NT2/D1 (cell line): ENCODE measurements at regions not wholly inside any gene's neighbourhood (a gene's known extent, or its start where the extent isn't known, plus 50 kb on each side); places are given as distances from the start of the nearest gene placed in this dataset.

Experiments used
- DNase-seq: peaks from one replicate; pipeline ENCODE4 v3.0.0-alpha.2; 2011; ENCODE audit warnings: low read depth, low spot score
- H3K27me3 ChIP-seq: 2 replicates; pipeline ENCODE4 v1.6.0; 2011; ENCODE audit warnings: mild to moderate bottlenecking; ENCODE audit not compliant: insufficient read length, insufficient read depth
- H3K36me3 ChIP-seq: 2 replicates; pipeline ENCODE4 v1.6.1; 2011; ENCODE audit warnings: mild to moderate bottlenecking, low read length, mixed read lengths; ENCODE audit not compliant: insufficient read depth, insufficient read length
- H3K4me1 ChIP-seq: 2 replicates; pipeline ENCODE4 v1.5.1; 2011; ENCODE audit not compliant: insufficient read depth, insufficient read length
- H3K4me3 ChIP-seq: 2 replicates; pipeline ENCODE4 v1.5.1; 2011; ENCODE audit warnings: low read depth; ENCODE audit not compliant: insufficient read length
- H3K9ac ChIP-seq: 2 replicates; pipeline ENCODE4 v1.6.0; 2011; ENCODE audit warnings: low read depth; ENCODE audit not compliant: insufficient read length
- H3K9me3 ChIP-seq: 2 replicates; pipeline ENCODE4 v1.5.1; 2011; ENCODE audit warnings: mild to moderate bottlenecking, low read length; ENCODE audit not compliant: insufficient read depth
- SUZ12 ChIP-seq: IDR thresholded peaks from 2 replicates; pipeline ENCODE4 v1.6.1; 2011; ENCODE audit not compliant: insufficient read length, insufficient read depth; ENCODE audit errors: extremely low read depth
- YY1 ChIP-seq: IDR thresholded peaks from 2 replicates; pipeline ENCODE4 v1.6.1; 2011; ENCODE audit not compliant: insufficient read length, insufficient read depth
- ZNF274 ChIP-seq: IDR thresholded peaks from 2 replicates; pipeline ENCODE4 v1.6.1; 2011; ENCODE audit warnings: mild to moderate bottlenecking, low read depth, low read length

DNA sequence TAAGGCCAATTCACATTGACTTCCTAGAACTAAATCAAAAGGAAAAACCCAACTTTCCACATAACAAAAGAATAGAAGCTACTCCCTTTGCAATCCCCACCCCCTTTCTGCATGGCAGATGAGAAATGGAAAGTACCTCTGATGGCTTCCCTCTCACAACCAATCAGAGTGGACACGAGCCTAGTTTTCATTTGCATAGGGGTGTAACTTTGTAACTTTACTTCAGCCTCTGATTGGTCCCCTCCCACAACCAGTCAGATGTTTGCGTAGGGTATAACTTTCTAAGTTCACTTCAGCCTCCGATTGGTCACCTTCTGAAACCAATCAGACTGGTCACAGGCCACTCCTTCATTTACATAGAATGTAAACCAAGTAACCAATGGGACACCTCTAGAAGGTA is 328.5 kb downstream of the CDH26 start:
- Histone ChIP-seq H3K36me3 (no peaks in the 10 kb centered on the region), H3K9ac (no peak overlapping the region), H3K27me3 (peaks cover 20% of the 10 kb centered on the region), H3K4me1 (no peaks in the 10 kb centered on the region), H3K9me3 (peaks cover 75% of the 10 kb centered on the region), H3K4me3 (no peak overlapping the region)
- no peak for DNase-seq
- TF ChIP-seq YY1 (no peak), ZNF274 (no peak), SUZ12 (no peak)

DNA sequence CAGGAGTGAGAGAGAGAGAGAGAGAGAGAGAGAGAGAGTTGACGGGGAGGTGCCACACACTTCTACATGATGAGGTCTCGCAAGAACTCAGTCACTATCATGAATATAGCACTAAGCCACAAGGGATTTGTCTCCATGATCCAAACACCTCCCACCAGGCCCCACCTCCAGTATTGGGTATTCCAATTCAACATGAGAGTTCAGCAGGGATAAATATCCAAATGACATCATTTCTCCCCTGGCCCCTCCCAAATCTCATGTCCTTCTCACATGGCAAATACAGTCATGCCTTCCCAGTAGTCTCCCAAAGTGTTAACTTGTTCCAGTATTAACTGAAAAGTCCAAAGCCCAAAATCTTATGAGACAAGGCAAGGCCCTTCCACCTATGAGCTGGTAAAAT is 330.7 kb downstream of the CDH26 start:
- peaks cover 61% of the 10 kb centered on the region for H3K9me3 ChIP-seq
- no peak overlapping the region for H3K4me3 ChIP-seq
- no peaks in the 10 kb centered on the region for H3K4me1 ChIP-seq
- no peaks in the 10 kb centered on the region for H3K36me3 ChIP-seq
- no peak for DNase-seq
- TF ChIP-seq ZNF274 (no peak), YY1 (no peak), SUZ12 (no peak)
- no peak overlapping the region for H3K9ac ChIP-seq
- H3K27me3 ChIP-seq: peaks cover 25% of the 10 kb centered on the region

DNA sequence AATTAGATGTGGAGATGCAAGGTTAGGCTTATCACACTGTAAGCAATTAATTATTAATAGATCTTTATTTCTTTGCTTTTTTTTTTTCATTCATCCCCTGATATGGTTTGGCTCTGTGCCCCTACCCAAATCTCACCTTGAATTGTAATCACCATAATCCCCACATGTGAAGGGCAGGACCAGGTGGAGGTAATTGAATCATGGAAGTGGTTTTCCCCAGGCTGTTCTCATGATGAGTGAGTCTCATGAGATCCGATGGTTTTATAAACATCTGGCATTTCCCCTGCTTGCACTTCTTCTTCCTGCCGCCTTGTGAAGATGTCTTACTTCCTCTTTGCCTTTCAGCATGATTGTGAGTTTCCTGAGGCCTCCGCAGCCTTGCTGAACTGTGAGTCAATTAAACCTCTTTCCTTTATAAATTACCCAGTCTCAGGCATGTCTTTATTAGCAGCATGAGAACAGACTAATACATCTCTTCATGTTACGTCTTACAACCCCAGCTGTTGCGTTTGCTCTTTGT is 333.8 kb downstream of the CDH26 start:
- peaks cover 29% of the 10 kb centered on the region; the same call in 1 of the 2 replicates for H3K9me3 ChIP-seq
- peaks cover 36% of the 10 kb centered on the region for H3K27me3 ChIP-seq
- H3K36me3 ChIP-seq: no peaks in the 10 kb centered on the region
- H3K4me3 ChIP-seq: no peak overlapping the region
- no peak overlapping the region for H3K9ac ChIP-seq
- no peak for DNase-seq
- no peak for TF ChIP-seq SUZ12
- TF ChIP-seq ZNF274: no peak
- no peak for TF ChIP-seq YY1
- H3K4me1 ChIP-seq: no peaks in the 10 kb centered on the region

DNA sequence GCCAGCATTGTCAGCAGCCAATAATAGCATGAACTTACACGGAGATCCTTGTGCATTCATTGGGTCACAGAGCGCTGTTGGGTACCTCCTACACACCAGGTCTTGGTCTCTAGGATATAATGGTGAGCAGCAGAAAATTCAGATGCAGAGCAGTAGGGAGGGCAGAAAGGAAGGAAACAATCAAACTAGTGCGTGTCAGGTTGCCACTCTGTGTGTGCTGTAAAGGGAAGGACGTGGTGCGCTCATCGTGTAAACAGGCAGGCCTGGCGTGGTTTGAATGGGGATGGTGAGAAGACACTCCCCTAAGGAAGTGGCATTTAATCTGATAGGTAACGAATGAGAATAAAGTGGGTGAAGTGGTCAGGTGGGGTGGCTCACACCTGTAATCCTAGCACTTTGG is 336.4 kb downstream of the CDH26 start:
- no peak for DNase-seq
- Histone ChIP-seq H3K9me3 (peaks cover 17% of the 10 kb centered on the region; the same call in 1 of the 2 replicates), H3K4me3 (no peak overlapping the region), H3K9ac (no peak overlapping the region), H3K36me3 (no peaks in the 10 kb centered on the region), H3K4me1 (no peaks in the 10 kb centered on the region), H3K27me3 (peaks cover 36% of the 10 kb centered on the region)
- TF ChIP-seq SUZ12 (no peak), ZNF274 (no peak), YY1 (no peak)

DNA sequence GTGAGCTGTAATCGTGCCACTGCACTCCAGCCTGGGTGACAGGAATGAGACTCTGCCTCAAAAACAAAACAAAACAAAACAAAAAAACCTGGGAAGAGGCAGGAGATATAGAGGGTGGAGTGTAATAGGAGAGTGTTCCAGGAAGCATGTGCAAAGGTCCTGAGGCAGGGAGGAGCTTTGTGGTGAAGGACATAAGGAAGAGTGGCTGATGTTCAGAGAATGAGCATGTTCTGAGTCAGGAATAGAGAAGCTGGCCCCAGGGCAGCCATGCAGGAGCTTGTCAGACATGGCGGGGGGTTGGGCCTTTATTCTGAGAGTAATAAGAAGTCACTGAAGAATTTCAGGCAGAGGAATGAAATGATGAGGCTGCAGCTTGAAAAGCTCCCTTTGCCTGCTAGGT is 337.0 kb downstream of the CDH26 start:
- DNase-seq: no peak
- Histone ChIP-seq H3K4me3 (no peak overlapping the region), H3K27me3 (peaks cover 33% of the 10 kb centered on the region), H3K9ac (no peak overlapping the region), H3K9me3 (peaks cover 11% of the 10 kb centered on the region; the same call in 1 of the 2 replicates), H3K4me1 (no peaks in the 10 kb centered on the region), H3K36me3 (no peaks in the 10 kb centered on the region)
- TF ChIP-seq SUZ12 (no peak), ZNF274 (no peak), YY1 (no peak)

DNA sequence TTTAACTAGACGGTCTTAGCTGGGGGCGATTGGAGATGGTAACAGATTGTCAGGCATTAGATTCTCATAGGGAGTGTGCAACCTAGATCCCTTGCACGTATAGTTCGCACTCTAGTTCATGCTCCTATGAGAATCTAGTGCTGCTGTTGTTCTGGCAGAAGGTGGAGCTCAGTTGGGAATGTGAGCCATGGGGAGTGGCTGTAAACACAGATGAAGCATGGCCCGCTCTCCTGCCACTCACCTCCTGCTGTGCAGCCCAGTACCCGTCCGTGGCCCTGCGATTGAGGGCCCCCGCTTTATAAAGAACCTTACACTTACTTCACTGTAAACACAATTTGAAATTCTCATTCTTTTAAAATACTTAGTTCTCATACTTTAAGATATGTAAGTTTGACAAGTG is 339.4 kb downstream of the CDH26 start:
- DNase-seq: no peak
- H3K27me3 ChIP-seq: peaks cover 39% of the 10 kb centered on the region
- H3K4me1 ChIP-seq: no peaks in the 10 kb centered on the region
- no peaks in the 10 kb centered on the region for H3K9me3 ChIP-seq
- no peaks in the 10 kb centered on the region for H3K36me3 ChIP-seq
- no peak overlapping the region for H3K4me3 ChIP-seq
- no peak overlapping the region for H3K9ac ChIP-seq
- no peak for TF ChIP-seq ZNF274
- no peak for TF ChIP-seq SUZ12
- no peak for TF ChIP-seq YY1

DNA sequence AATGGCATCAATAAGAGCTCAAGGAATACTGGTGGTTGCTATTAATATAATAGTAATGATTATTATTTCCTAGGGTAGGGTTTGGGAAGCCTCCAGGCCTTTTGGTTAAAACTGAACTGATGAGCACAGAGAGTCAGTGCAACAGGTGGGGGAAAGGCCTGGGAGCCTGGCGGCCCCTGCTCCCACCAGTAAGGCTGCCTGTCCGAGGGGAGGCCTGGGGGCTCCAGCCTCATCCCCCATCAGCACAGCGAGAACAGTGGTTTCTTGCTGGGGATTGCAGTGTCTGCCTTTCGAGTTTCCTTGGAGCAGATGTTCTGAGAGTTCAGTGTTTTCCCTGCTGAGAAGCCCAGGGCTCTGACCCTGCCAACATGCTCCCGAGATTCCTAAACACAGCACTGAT is 340.4 kb downstream of the CDH26 start:
- no peaks in the 10 kb centered on the region for H3K9me3 ChIP-seq
- TF ChIP-seq YY1 (no peak), ZNF274 (no peak), SUZ12 (no peak)
- no peak for DNase-seq
- H3K4me1 ChIP-seq: no peaks in the 10 kb centered on the region
- H3K4me3 ChIP-seq: no peak overlapping the region
- peaks cover 37% of the 10 kb centered on the region for H3K27me3 ChIP-seq
- H3K9ac ChIP-seq: no peak overlapping the region
- no peaks in the 10 kb centered on the region for H3K36me3 ChIP-seq
